ENCODE measurements at regions not wholly inside any gene's neighbourhood (a gene's known extent, or its start where the extent isn't known, plus 50 kb on each side); places are given as distances from the start of the nearest gene placed in this dataset.

DNA sequence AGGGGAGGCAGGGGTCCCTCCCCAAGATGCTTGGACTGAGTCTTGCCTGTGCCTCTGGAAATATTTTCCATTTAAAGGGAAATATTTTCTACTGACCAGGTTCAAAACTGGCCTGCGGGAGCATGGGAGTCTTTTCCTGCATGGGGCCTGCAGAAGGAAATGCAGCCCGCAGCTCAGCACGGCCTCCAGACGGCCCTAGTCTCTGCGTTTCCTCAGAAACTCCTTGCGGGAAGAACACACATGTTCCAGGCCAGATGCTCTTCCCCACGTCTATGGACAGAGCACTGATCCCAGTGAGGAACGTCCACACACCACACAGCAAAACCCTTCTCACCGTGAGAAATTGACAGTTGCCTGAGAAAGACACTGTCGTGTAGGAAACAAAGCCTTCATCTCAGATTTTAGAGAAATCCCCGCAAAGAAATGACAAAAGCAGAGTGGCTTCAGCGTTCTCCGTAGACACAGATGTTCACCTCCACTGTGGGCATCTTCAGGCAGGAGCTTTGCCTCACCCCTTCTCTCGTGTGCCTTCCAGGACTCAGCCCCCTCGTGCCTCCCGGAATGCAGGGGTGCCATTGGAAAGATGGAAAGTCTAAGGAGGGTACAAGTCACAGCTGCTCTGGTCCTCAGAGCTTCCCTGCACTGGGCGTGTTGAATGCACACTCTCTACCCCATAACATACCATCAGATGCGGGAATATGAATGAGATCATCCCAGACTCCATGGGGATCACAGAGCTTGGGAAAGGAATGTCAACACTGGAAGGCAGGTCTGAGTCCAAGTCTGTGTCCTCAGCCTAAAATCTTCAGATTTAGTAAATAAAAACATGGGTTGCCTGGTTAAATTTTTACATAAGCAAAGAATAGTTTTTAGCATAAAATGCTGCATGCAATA lies 438.7 kb upstream of the SALL3 start:
- H3K4me1 ChIP-seq (ENCODE audit: insufficient read depth, low read length, poor library complexity, severe bottlenecking): no peaks in the 10 kb centered on the region
- H3K9me3 ChIP-seq (ENCODE audit: low read depth, low read length, poor library complexity, severe bottlenecking): peaks cover 17% of the 10 kb centered on the region
- ChIA-PET CTCF (no interaction called here), POLR2A (ENCODE audit: low non-redundant PET) (no interaction called here)
- no peak for DNase-seq (ENCODE audit: low spot score)
- no peak overlapping the region for H3K4me3 ChIP-seq (ENCODE audit: low read depth, low read length, poor library complexity, severe bottlenecking)
- intact Hi-C loops (cut with micrococcal nuclease; ENCODE audit: unreplicated experiment): no loop called here
- H3K27me3 ChIP-seq (replicated peaks; ENCODE audit: insufficient read depth, low read depth, low read length, poor library complexity): no peaks in the 10 kb centered on the region
- H3K36me3 ChIP-seq (ENCODE audit: insufficient read depth, low read length, poor library complexity, severe bottlenecking): no peaks in the 10 kb centered on the region
- no peak overlapping the region for H3K27ac ChIP-seq (ENCODE audit: low read depth, low read length, poor library complexity, severe bottlenecking)
- no peak for TF ChIP-seq CTCF (conservative IDR thresholded peaks at IDR 0.05; ENCODE audit: low read depth, low read length)
- TF ChIP-seq EZH2 (IDR thresholded peaks at IDR 0.05; ENCODE audit: borderline replicate concordance, low read depth, low read length, poor library complexity, severe bottlenecking): no peak
- no TSS peak for BruUV-seq (replicated peaks)

DNA sequence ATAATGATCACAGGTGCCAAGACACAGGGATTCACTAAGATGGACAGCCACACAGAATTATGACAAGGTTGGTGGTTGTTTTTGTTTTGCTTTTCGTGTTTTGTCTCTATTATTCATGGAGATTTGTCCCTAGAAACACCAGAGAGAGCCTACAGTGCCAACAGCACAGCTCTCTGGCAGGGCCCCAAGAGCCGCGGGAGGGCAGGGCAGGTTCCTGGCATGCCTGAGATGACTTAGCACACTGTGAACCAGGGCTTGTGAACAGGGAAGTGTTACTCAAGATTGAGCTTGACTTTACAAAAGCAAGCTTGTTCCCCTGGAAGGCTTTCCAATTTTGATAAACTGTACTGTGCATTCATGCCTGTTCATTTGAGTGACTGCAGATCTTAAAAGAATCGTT lies 437.4 kb upstream of the SALL3 start:
- H3K9me3 ChIP-seq (ENCODE audit: low read depth, low read length, poor library complexity, severe bottlenecking): peaks cover 18% of the 10 kb centered on the region
- intact Hi-C loops (cut with micrococcal nuclease; ENCODE audit: unreplicated experiment): no loop called here
- no peaks in the 10 kb centered on the region for H3K36me3 ChIP-seq (ENCODE audit: insufficient read depth, low read length, poor library complexity, severe bottlenecking)
- no peak overlapping the region for H3K27ac ChIP-seq (ENCODE audit: low read depth, low read length, poor library complexity, severe bottlenecking)
- no peak overlapping the region for H3K4me3 ChIP-seq (ENCODE audit: low read depth, low read length, poor library complexity, severe bottlenecking)
- ChIA-PET POLR2A (ENCODE audit: low non-redundant PET) (no interaction called here), CTCF (no interaction called here)
- BruUV-seq (replicated peaks): no TSS peak
- no peak for DNase-seq (ENCODE audit: low spot score)
- H3K4me1 ChIP-seq (ENCODE audit: insufficient read depth, low read length, poor library complexity, severe bottlenecking): no peaks in the 10 kb centered on the region
- H3K27me3 ChIP-seq (replicated peaks; ENCODE audit: insufficient read depth, low read depth, low read length, poor library complexity): no peaks in the 10 kb centered on the region
- TF ChIP-seq CTCF (conservative IDR thresholded peaks at IDR 0.05; ENCODE audit: low read depth, low read length) (no peak), EZH2 (IDR thresholded peaks at IDR 0.05; ENCODE audit: borderline replicate concordance, low read depth, low read length, poor library complexity, severe bottlenecking) (no peak)

DNA sequence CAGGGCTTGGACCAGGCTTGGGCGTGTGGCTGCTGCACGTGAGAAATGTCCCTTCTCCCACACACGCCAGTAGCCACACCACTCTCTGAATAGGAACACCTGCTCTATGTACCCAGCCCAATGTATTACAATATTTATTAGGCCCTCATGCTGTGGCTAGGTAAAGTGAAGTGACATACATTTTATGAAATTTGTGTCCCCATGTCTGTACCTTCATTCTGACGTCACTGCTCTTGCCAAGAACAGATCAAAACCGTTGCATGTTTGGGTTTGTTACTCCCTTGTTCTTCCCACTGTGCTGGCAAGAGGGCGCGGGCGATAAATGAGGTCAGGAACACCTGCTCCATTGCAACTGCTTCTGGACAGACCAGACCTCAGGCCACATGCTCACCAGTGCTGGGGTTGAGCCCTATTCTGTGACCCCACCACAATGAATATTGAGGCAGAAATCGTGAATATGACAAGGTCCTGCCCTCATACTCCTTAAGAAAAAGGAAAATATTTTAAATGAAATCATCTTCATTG lies 436.4 kb upstream of the SALL3 start:
- no TSS peak for BruUV-seq (replicated peaks)
- Histone ChIP-seq H3K9me3 (ENCODE audit: low read depth, low read length, poor library complexity, severe bottlenecking) (peaks cover 26% of the 10 kb centered on the region), H3K27ac (ENCODE audit: low read depth, low read length, poor library complexity, severe bottlenecking) (no peak overlapping the region), H3K27me3 (replicated peaks; ENCODE audit: insufficient read depth, low read depth, low read length, poor library complexity) (no peaks in the 10 kb centered on the region), H3K4me3 (ENCODE audit: low read depth, low read length, poor library complexity, severe bottlenecking) (no peak overlapping the region), H3K36me3 (ENCODE audit: insufficient read depth, low read length, poor library complexity, severe bottlenecking) (no peaks in the 10 kb centered on the region), H3K4me1 (ENCODE audit: insufficient read depth, low read length, poor library complexity, severe bottlenecking) (no peaks in the 10 kb centered on the region)
- TF ChIP-seq EZH2 (IDR thresholded peaks at IDR 0.05; ENCODE audit: borderline replicate concordance, low read depth, low read length, poor library complexity, severe bottlenecking): no peak
- TF ChIP-seq CTCF (conservative IDR thresholded peaks at IDR 0.05; ENCODE audit: low read depth, low read length): no peak
- POLR2A ChIA-PET (ENCODE audit: low non-redundant PET): no interaction called here
- intact Hi-C loops (cut with micrococcal nuclease; ENCODE audit: unreplicated experiment): no loop called here
- CTCF ChIA-PET: no interaction called here
- DNase-seq (ENCODE audit: low spot score): no peak
